ENCODE measurements at regions not wholly inside any gene's neighbourhood (a gene's known extent, or its start where the extent isn't known, plus 50 kb on each side); places are given as distances from the start of the nearest gene placed in this dataset.

GRCh38 chr6:14193524-14193923, 76.0 kb downstream of the CD83 start:
- Histone ChIP-seq H3K9me3 (no peaks in the 10 kb centered on the region), H3K4me3 (no peak overlapping the region), H3K4me1 (no peaks in the 10 kb centered on the region), H3K27ac (no peak overlapping the region), H3K36me3 (no peaks in the 10 kb centered on the region), H3K27me3 (no peaks in the 10 kb centered on the region)
- no peak for DNase-seq
- 83 to 87% methylated on average over 2 of the region's 2 CpGs for WGBS, 2 donors
- intact Hi-C loops (cut with DNase I): no loop called here
- TF ChIP-seq POLR2AphosphoS5 (IDR thresholded peaks at IDR 0.05): no peak
- no peak for TF ChIP-seq EP300 (IDR thresholded peaks at IDR 0.05)
- no peak for TF ChIP-seq POLR2A (IDR thresholded peaks at IDR 0.05)
- no peak for TF ChIP-seq CTCF (IDR thresholded peaks at IDR 0.05)

- Histone ChIP-seq H3K4me1 (no peaks in the 10 kb centered on the region), H3K27ac (no peak overlapping the region), H3K27me3 (no peaks in the 10 kb centered on the region), H3K9me3 (no peaks in the 10 kb centered on the region), H3K4me3 (no peak overlapping the region), H3K36me3 (no peaks in the 10 kb centered on the region)
- WGBS, 2 donors: 85 to 90% methylated on average over 7 of the region's 7 CpGs
- DNase-seq: no peak
- intact Hi-C loops (cut with DNase I): no loop called here
- TF ChIP-seq EP300 (IDR thresholded peaks at IDR 0.05) (no peak), POLR2A (IDR thresholded peaks at IDR 0.05) (no peak), POLR2AphosphoS5 (IDR thresholded peaks at IDR 0.05) (no peak), CTCF (IDR thresholded peaks at IDR 0.05) (no peak)
Observed at GRCh38 chr6:14194483-14194882, 76.9 kb downstream of the CD83 start.

GRCh38 chr6:14194976-14195375, 77.4 kb downstream of the CD83 start:
- WGBS, 2 donors: 92 to 94% methylated on average over 5 of the region's 5 CpGs
- DNase-seq: no peak
- intact Hi-C loops (cut with DNase I): no loop called here

GRCh38 chr6:14196026-14196425, 78.5 kb downstream of the CD83 start:
- Histone ChIP-seq H3K4me1 (no peaks in the 10 kb centered on the region), H3K9me3 (no peaks in the 10 kb centered on the region), H3K27me3 (no peaks in the 10 kb centered on the region), H3K27ac (no peak overlapping the region), H3K36me3 (no peaks in the 10 kb centered on the region), H3K4me3 (no peak overlapping the region)
- DNase-seq: no peak
- TF ChIP-seq EP300 (IDR thresholded peaks at IDR 0.05): no peak
- no peak for TF ChIP-seq POLR2A (IDR thresholded peaks at IDR 0.05)
- TF ChIP-seq CTCF (IDR thresholded peaks at IDR 0.05): no peak
- no peak for TF ChIP-seq POLR2AphosphoS5 (IDR thresholded peaks at IDR 0.05)
- intact Hi-C loops (cut with DNase I): no loop called here
- WGBS, 2 donors: 40 to 77% methylated on average over 4 of the region's 4 CpGs

More at GRCh38 chr6:14194976-14195375, 77.4 kb downstream of the CD83 start:
- no peaks in the 10 kb centered on the region for H3K4me1 ChIP-seq
- no peaks in the 10 kb centered on the region for H3K36me3 ChIP-seq
- no peak overlapping the region for H3K4me3 ChIP-seq
- TF ChIP-seq CTCF (IDR thresholded peaks at IDR 0.05) (no peak), POLR2A (IDR thresholded peaks at IDR 0.05) (no peak), EP300 (IDR thresholded peaks at IDR 0.05) (no peak), POLR2AphosphoS5 (IDR thresholded peaks at IDR 0.05) (no peak)
- H3K9me3 ChIP-seq: no peaks in the 10 kb centered on the region
- H3K27ac ChIP-seq: no peak overlapping the region
- H3K27me3 ChIP-seq: no peaks in the 10 kb centered on the region

GRCh38 chr6:14197118-14197517, 79.5 kb downstream of the CD83 start:
- H3K4me3 ChIP-seq: no peak overlapping the region
- no peak overlapping the region for H3K27ac ChIP-seq
- no peaks in the 10 kb centered on the region for H3K9me3 ChIP-seq
- H3K27me3 ChIP-seq: no peaks in the 10 kb centered on the region
- intact Hi-C loops (cut with DNase I): no loop called here
- 84 to 90% methylated on average over 3 of the region's 3 CpGs for WGBS, 2 donors
- TF ChIP-seq POLR2A (IDR thresholded peaks at IDR 0.05) (no peak), CTCF (IDR thresholded peaks at IDR 0.05) (no peak), POLR2AphosphoS5 (IDR thresholded peaks at IDR 0.05) (no peak)
- no peak for DNase-seq
- no peaks in the 10 kb centered on the region for H3K36me3 ChIP-seq
- no peaks in the 10 kb centered on the region for H3K4me1 ChIP-seq

Measured in sigmoid colon (tissue), 6 donors.